Epithelial cell of esophagus (primary cell): ENCODE measurements at regions not wholly inside any gene's neighbourhood (a gene's known extent, or its start where the extent isn't known, plus 50 kb on each side); places are given as distances from the start of the nearest gene placed in this dataset.

Experiments
- DNase-seq: peaks from one replicate; pipeline ENCODE4 v3.0.0; 2010; ENCODE audit warnings: low read depth
- H3K4me3 ChIP-seq: 2 replicates; pipeline ENCODE4 v1.5.1; 2011; ENCODE audit warnings: mild to moderate bottlenecking, low read length, control low read depth
- TF ChIP-seq, protein P1 (sequence below): IDR thresholded peaks from 2 replicates; pipeline ENCODE4 v1.5.1; 2011; ENCODE audit warnings: low read depth, mild to moderate bottlenecking, low read length, control low read depth, inconsistent platforms; ENCODE audit not compliant: insufficient read depth; ENCODE audit errors: missing control alignments

GRCh38 chr18:25647404-25647803 lies 295.4 kb upstream of the ZNF521 start:
- no peak overlapping the region for H3K4me3 ChIP-seq
- TF ChIP-seq, protein P1, sequence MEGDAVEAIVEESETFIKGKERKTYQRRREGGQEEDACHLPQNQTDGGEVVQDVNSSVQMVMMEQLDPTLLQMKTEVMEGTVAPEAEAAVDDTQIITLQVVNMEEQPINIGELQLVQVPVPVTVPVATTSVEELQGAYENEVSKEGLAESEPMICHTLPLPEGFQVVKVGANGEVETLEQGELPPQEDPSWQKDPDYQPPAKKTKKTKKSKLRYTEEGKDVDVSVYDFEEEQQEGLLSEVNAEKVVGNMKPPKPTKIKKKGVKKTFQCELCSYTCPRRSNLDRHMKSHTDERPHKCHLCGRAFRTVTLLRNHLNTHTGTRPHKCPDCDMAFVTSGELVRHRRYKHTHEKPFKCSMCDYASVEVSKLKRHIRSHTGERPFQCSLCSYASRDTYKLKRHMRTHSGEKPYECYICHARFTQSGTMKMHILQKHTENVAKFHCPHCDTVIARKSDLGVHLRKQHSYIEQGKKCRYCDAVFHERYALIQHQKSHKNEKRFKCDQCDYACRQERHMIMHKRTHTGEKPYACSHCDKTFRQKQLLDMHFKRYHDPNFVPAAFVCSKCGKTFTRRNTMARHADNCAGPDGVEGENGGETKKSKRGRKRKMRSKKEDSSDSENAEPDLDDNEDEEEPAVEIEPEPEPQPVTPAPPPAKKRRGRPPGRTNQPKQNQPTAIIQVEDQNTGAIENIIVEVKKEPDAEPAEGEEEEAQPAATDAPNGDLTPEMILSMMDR, result no peak
- no peak for DNase-seq

DNA sequence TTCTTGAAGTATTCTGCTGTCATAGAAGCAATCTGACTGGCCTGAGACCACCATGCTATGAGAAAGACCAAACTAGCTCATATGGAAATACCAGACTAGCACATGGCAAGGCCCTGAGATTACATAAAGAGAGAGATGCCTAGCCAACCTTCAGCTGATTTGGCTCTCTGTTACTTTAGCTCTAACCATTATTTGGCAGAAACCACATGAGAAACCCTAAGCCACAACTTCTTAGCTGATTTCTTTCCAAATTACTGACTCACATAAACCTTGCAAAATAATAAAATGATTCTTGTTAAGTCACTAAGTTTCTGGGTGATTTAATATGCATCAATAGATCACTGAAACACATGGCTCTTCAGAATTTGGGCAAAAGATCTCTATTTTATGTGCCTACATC lies 295.0 kb upstream of the ZNF521 start:
- DNase-seq, result no peak
- TF ChIP-seq, protein P1, result no peak

GRCh38 chr18:25639596-25639995 lies 287.6 kb upstream of the ZNF521 start:
- TF ChIP-seq, protein P1, result no peak
- no peak overlapping the region for H3K4me3 ChIP-seq
- no peak for DNase-seq

More for the DNA sequence above, 295.0 kb upstream of the ZNF521 start:
- no peak overlapping the region for H3K4me3 ChIP-seq

DNA sequence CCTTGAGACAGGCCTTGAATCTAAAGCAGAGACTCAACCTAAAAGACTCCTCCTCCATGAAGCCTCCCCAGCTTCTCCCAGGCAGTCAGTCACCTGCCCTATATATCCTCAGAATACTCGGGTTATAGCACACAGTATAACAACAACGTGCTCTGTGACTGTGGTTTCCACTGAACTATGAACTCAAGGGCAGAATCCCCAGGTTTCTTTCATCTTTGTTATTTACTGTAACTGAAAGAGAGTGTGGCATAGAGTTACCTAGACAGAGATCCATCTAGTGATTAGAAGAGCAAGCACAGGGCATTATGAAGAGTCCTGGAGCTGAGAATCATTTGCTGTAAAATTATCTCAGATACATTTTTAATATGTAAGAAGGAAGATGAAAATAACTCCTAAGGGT lies 281.6 kb upstream of the ZNF521 start:
- H3K4me3 ChIP-seq, result no peak overlapping the region
- TF ChIP-seq, protein P1, result no peak
- DNase-seq, result no peak

DNA sequence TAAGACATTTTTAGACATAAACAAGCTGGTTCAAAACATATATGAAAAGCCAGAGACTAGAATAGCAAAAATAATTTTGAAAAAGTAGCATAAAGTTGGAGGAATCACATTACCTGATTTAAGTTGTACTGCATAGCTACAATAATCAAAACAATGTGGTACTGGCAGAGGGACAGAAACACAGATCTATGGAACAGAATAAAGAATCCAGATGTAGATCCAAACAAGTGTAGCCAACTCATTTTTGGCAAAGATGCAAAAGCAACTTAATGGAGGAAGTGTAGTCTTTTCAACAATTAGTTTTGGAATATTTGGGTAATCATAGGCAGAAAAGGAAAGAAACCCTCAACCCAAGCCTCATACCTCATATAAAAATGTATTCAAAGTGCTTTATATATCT lies 278.7 kb upstream of the ZNF521 start:
- DNase-seq, result no peak
- TF ChIP-seq, protein P1, result no peak
- no peak overlapping the region for H3K4me3 ChIP-seq

- H3K4me3 ChIP-seq, result no peak overlapping the region
- TF ChIP-seq, protein P1, result no peak
- DNase-seq, result no peak
Measured at GRCh38 chr18:25621682-25622081, 269.7 kb upstream of the ZNF521 start.

- no peak overlapping the region for H3K4me3 ChIP-seq
- DNase-seq, result no peak
- TF ChIP-seq, protein P1, result no peak
Measured at GRCh38 chr18:25621144-25621543, 269.2 kb upstream of the ZNF521 start.
